OCI-LY7 (cell line): ENCODE measurements at regions not wholly inside any gene's neighbourhood (a gene's known extent, or its start where the extent isn't known, plus 50 kb on each side); places are given as distances from the start of the nearest gene placed in this dataset.

ENCODE experiments used
- CTCF ChIP-seq: fragments of 200-600 bp; sonication (generic); conservative IDR thresholded peaks from 2 replicates; pipeline ENCODE4 v1.5.1; 2014; ENCODE audit warnings: mild to moderate bottlenecking, antibody characterized with exemption, low read length, moderate library complexity, mixed read lengths
- EZH2phosphoT487 ChIP-seq: fragments of 200-600 bp; sonication (generic); IDR thresholded peaks from 2 replicates; pipeline ENCODE4 v1.6.1; 2018; ENCODE audit warnings: low read depth, borderline replicate concordance, mild to moderate bottlenecking, mixed run types, antibody characterized with exemption, low read length, moderate library complexity, mixed read lengths

GRCh38 chr6:164290101-164290500, 875.6 kb downstream of the QKI start:
- TF ChIP-seq EZH2phosphoT487 (no peak), CTCF (no peak)
